ENCODE measurements at regions not wholly inside any gene's neighbourhood (a gene's known extent, or its start where the extent isn't known, plus 50 kb on each side); places are given as distances from the start of the nearest gene placed in this dataset.

GRCh38 chr5:1661831-1662558 is 137.6 kb downstream of the MRPL36 start:
- Histone ChIP-seq H3K36me3 (ENCODE audit: control insufficient read depth, insufficient read depth, low read length) (no peaks in the 10 kb centered on the region), H3K27ac (ENCODE audit: low read length) (no peak overlapping the region), H3K9me3 (replicated peaks; ENCODE audit: control insufficient read depth, low read depth, low read length) (no peaks in the 10 kb centered on the region), H3K4me1 (ENCODE audit: control insufficient read depth, insufficient read depth, low read length) (peaks cover 5% of the 10 kb centered on the region), H3K27me3 (ENCODE audit: control insufficient read depth, insufficient read depth, low read length) (peaks cover 41% of the 10 kb centered on the region), H3K4me3 (ENCODE audit: low read length) (no peak overlapping the region)
- WGBS (ENCODE audit: insufficient coverage) = 65% methylated on average over 18 of the region's 23 CpGs
- DNase-seq = no peak

GRCh38 chr5:1661311-1661710 is 137.6 kb upstream of the LPCAT1 start:
- DNase-seq = no peak
- Histone ChIP-seq H3K4me3 (ENCODE audit: low read length) (no peak overlapping the region), H3K27me3 (ENCODE audit: control insufficient read depth, insufficient read depth, low read length) (peaks cover 37% of the 10 kb centered on the region), H3K9me3 (replicated peaks; ENCODE audit: control insufficient read depth, low read depth, low read length) (no peaks in the 10 kb centered on the region), H3K4me1 (ENCODE audit: control insufficient read depth, insufficient read depth, low read length) (no peaks in the 10 kb centered on the region), H3K36me3 (ENCODE audit: control insufficient read depth, insufficient read depth, low read length) (no peaks in the 10 kb centered on the region), H3K27ac (ENCODE audit: low read length) (no peak overlapping the region)
- WGBS (ENCODE audit: insufficient coverage) = 78% methylated on average over 12 of the region's 13 CpGs

GRCh38 chr5:1660511-1660910 is 136.8 kb upstream of the LPCAT1 start:
- Histone ChIP-seq H3K4me1 (ENCODE audit: control insufficient read depth, insufficient read depth, low read length) (no peaks in the 10 kb centered on the region), H3K27ac (ENCODE audit: low read length) (no peak overlapping the region), H3K9me3 (replicated peaks; ENCODE audit: control insufficient read depth, low read depth, low read length) (no peaks in the 10 kb centered on the region), H3K27me3 (ENCODE audit: control insufficient read depth, insufficient read depth, low read length) (peaks cover 31% of the 10 kb centered on the region), H3K36me3 (ENCODE audit: control insufficient read depth, insufficient read depth, low read length) (no peaks in the 10 kb centered on the region), H3K4me3 (ENCODE audit: low read length) (no peak overlapping the region)
- 62% methylated on average over 6 of the region's 10 CpGs for WGBS (ENCODE audit: insufficient coverage)
- DNase-seq = no peak

- Histone ChIP-seq H3K27me3 (ENCODE audit: control insufficient read depth, insufficient read depth, low read length) (peaks cover 32% of the 10 kb centered on the region), H3K36me3 (ENCODE audit: control insufficient read depth, insufficient read depth, low read length) (no peaks in the 10 kb centered on the region), H3K4me3 (ENCODE audit: low read length) (no peak overlapping the region), H3K9me3 (replicated peaks; ENCODE audit: control insufficient read depth, low read depth, low read length) (no peaks in the 10 kb centered on the region), H3K4me1 (ENCODE audit: control insufficient read depth, insufficient read depth, low read length) (no peaks in the 10 kb centered on the region), H3K27ac (ENCODE audit: low read length) (no peak overlapping the region)
- DNase-seq = no peak
- 34% methylated on average over 13 of the region's 17 CpGs for WGBS (ENCODE audit: insufficient coverage)
Measured at GRCh38 chr5:1660001-1660400, 136.2 kb upstream of the LPCAT1 start.

GRCh38 chr5:1659100-1659981 is 135.6 kb upstream of the LPCAT1 start:
- Histone ChIP-seq H3K4me1 (ENCODE audit: control insufficient read depth, insufficient read depth, low read length) (no peaks in the 10 kb centered on the region), H3K27me3 (ENCODE audit: control insufficient read depth, insufficient read depth, low read length) (peaks cover 38% of the 10 kb centered on the region), H3K4me3 (ENCODE audit: low read length) (no peak overlapping the region), H3K9me3 (replicated peaks; ENCODE audit: control insufficient read depth, low read depth, low read length) (no peaks in the 10 kb centered on the region), H3K36me3 (ENCODE audit: control insufficient read depth, insufficient read depth, low read length) (no peaks in the 10 kb centered on the region), H3K27ac (ENCODE audit: low read length) (no peak overlapping the region)
- 44% methylated on average over 12 of the region's 23 CpGs for WGBS (ENCODE audit: insufficient coverage)
- DNase-seq = no peak

GRCh38 chr5:1658665-1659064 is 134.9 kb upstream of the LPCAT1 start:
- no peaks in the 10 kb centered on the region for H3K36me3 ChIP-seq (ENCODE audit: control insufficient read depth, insufficient read depth, low read length)
- H3K4me3 ChIP-seq (ENCODE audit: low read length) = no peak overlapping the region
- H3K4me1 ChIP-seq (ENCODE audit: control insufficient read depth, insufficient read depth, low read length) = no peaks in the 10 kb centered on the region
- peaks cover 42% of the 10 kb centered on the region for H3K27me3 ChIP-seq (ENCODE audit: control insufficient read depth, insufficient read depth, low read length)
- 65% methylated on average over 10 of the region's 14 CpGs for WGBS (ENCODE audit: insufficient coverage)
- H3K27ac ChIP-seq (ENCODE audit: low read length) = no peak overlapping the region
- no peaks in the 10 kb centered on the region for H3K9me3 ChIP-seq (replicated peaks; ENCODE audit: control insufficient read depth, low read depth, low read length)
- DNase-seq = no peak

GRCh38 chr5:1657161-1657741 is 133.5 kb upstream of the LPCAT1 start:
- Histone ChIP-seq H3K4me3 (ENCODE audit: low read length) (no peak overlapping the region), H3K27me3 (ENCODE audit: control insufficient read depth, insufficient read depth, low read length) (peaks cover 55% of the 10 kb centered on the region), H3K9me3 (replicated peaks; ENCODE audit: control insufficient read depth, low read depth, low read length) (no peaks in the 10 kb centered on the region), H3K27ac (ENCODE audit: low read length) (no peak overlapping the region), H3K36me3 (ENCODE audit: control insufficient read depth, insufficient read depth, low read length) (no peaks in the 10 kb centered on the region), H3K4me1 (ENCODE audit: control insufficient read depth, insufficient read depth, low read length) (no peaks in the 10 kb centered on the region)
- WGBS (ENCODE audit: insufficient coverage) = 81% methylated on average over 14 of the region's 16 CpGs
- DNase-seq = no peak

GRCh38 chr5:1656271-1656975 is 132.7 kb upstream of the LPCAT1 start:
- Histone ChIP-seq H3K27ac (ENCODE audit: low read length) (no peak overlapping the region), H3K4me1 (ENCODE audit: control insufficient read depth, insufficient read depth, low read length) (no peaks in the 10 kb centered on the region), H3K4me3 (ENCODE audit: low read length) (no peak overlapping the region), H3K36me3 (ENCODE audit: control insufficient read depth, insufficient read depth, low read length) (no peaks in the 10 kb centered on the region), H3K27me3 (ENCODE audit: control insufficient read depth, insufficient read depth, low read length) (peaks cover 57% of the 10 kb centered on the region), H3K9me3 (replicated peaks; ENCODE audit: control insufficient read depth, low read depth, low read length) (no peaks in the 10 kb centered on the region)
- no peak for DNase-seq
- 90% methylated on average over 9 of the region's 17 CpGs for WGBS (ENCODE audit: insufficient coverage)

GRCh38 chr5:1655496-1656270 is 131.9 kb upstream of the LPCAT1 start:
- H3K27me3 ChIP-seq (ENCODE audit: control insufficient read depth, insufficient read depth, low read length) = peaks cover 57% of the 10 kb centered on the region
- H3K36me3 ChIP-seq (ENCODE audit: control insufficient read depth, insufficient read depth, low read length) = no peaks in the 10 kb centered on the region
- WGBS (ENCODE audit: insufficient coverage) = 81% methylated on average over 22 of the region's 27 CpGs
- H3K4me3 ChIP-seq (ENCODE audit: low read length) = no peak overlapping the region
- no peaks in the 10 kb centered on the region for H3K9me3 ChIP-seq (replicated peaks; ENCODE audit: control insufficient read depth, low read depth, low read length)
- no peak for DNase-seq
- H3K27ac ChIP-seq (ENCODE audit: low read length) = no peak overlapping the region
- no peaks in the 10 kb centered on the region for H3K4me1 ChIP-seq (ENCODE audit: control insufficient read depth, insufficient read depth, low read length)
